B cell (primary cell): ENCODE measurements at regions not wholly inside any gene's neighbourhood (a gene's known extent, or its start where the extent isn't known, plus 50 kb on each side); places are given as distances from the start of the nearest gene placed in this dataset.

Experiments
- ATAC-seq: fragments of 200-7000 bp; cut with Tn5 transposase; one replicate; pipeline ENCODE4 v1.10.0; 2021; ENCODE audit warnings: low read depth, mild to moderate bottlenecking, moderate number of reproducible peaks, moderate library complexity
- CTCF ChIA-PET: fragments of 350-600 bp; sonication (Branson Sonifier 250); formaldehyde crosslinking; loops from one replicate; lab custom pipeline; 2021; ENCODE audit warnings: antibody characterized with exemption, inconsistent platforms; lab: Charles Lee
- POLR2A ChIA-PET: fragments of 350-600 bp; sonication (Branson Sonifier 250); formaldehyde crosslinking; loops from one replicate; lab custom pipeline; 2021; ENCODE audit warnings: antibody characterized with exemption; lab: Charles Lee
- DNase-seq: peaks from one replicate; pipeline ENCODE4 v3.0.0; 2013
- H2AFZ ChIP-seq: 2 replicates; pipeline ENCODE4 v1.6.1; 2012; ENCODE audit warnings: mild to moderate bottlenecking, low read depth, low read length; ENCODE audit not compliant: insufficient read depth, poor library complexity, severe bottlenecking
- H3K27ac ChIP-seq, 2 donors: 1 replicate in 1 of 2; 2 replicates in 1 of 2; pipeline ENCODE4 v1.5.1; 2012 to 2013; ENCODE audit warnings: low read length in 2 of 2, mild to moderate bottlenecking in 2 of 2, moderate library complexity in 1 of 2
- H3K27me3 ChIP-seq, 4 experiments: fragments of 200-600 bp in 1 of 4; sonication (generic) in 1 of 4; replicated peaks in 1 of 4; 1 replicate in 2 of 4; 2 replicates in 2 of 4; pipeline versions ENCODE4 v1.6.1 to v1.7.0; 2013 to 2016; ENCODE audit warnings: low read length in 3 of 4, mild to moderate bottlenecking in 2 of 4, mixed read lengths in 1 of 4, moderate library complexity in 1 of 4; ENCODE audit not compliant: insufficient read depth in 4 of 4, control insufficient read depth in 3 of 4; ENCODE audit errors: control extremely low read depth in 1 of 4
- H3K36me3 ChIP-seq, 2 experiments: replicated peaks in 1 of 2; 1 replicate in 1 of 2; 2 replicates in 1 of 2; pipeline versions ENCODE4 v1.6.1 to v1.7.1; 2013; ENCODE audit warnings: low read length in 1 of 2; ENCODE audit not compliant: insufficient read depth in 2 of 2, control insufficient read depth in 1 of 2; ENCODE audit errors: control extremely low read depth in 1 of 2, extremely low read depth in 1 of 2
- H3K4me1 ChIP-seq, 2 donors: fragments of 200-600 bp in 1 of 2; sonication (generic) in 1 of 2; 1 replicate in 1 of 2; 2 replicates in 1 of 2; pipeline versions ENCODE4 v1.5.1 to v1.6.1; 2013 to 2017; ENCODE audit warnings: low read length in 2 of 2; ENCODE audit not compliant: control insufficient read depth in 2 of 2, insufficient read depth in 2 of 2
- H3K4me2 ChIP-seq: replicated peaks from 2 replicates; pipeline ENCODE3; 2012; ENCODE audit warnings: mild to moderate bottlenecking, low read depth, low read length; ENCODE audit not compliant: poor library complexity, severe bottlenecking
- H3K4me3 ChIP-seq, 5 experiments: fragments of 200-600 bp in 1 of 5; sonication (generic) in 1 of 5; 1 replicate in 3 of 5; 2 replicates in 2 of 5; pipeline versions ENCODE4 v1.5.1 to v1.7.0; 2011 to 2016; ENCODE audit warnings: low read length in 4 of 5, mild to moderate bottlenecking in 4 of 5, low read depth in 2 of 5, control low read depth in 1 of 5, moderate library complexity in 1 of 5; ENCODE audit not compliant: insufficient read depth in 1 of 5; ENCODE audit errors: control extremely low read depth in 1 of 5, extremely low read depth in 1 of 5
- H3K79me2 ChIP-seq: fragments of 200-600 bp; sonication (generic); one replicate; pipeline ENCODE4 v1.6.0; 2016; ENCODE audit warnings: low read length; ENCODE audit not compliant: control insufficient read depth, insufficient read depth
- H3K9ac ChIP-seq: fragments of 200-600 bp; sonication (generic); 2 replicates; pipeline ENCODE4 v1.6.1; 2017; ENCODE audit warnings: mild to moderate bottlenecking, low read length, moderate library complexity
- H3K9me3 ChIP-seq, 3 donors: one replicate each; pipeline versions ENCODE4 v1.6.1 to v1.7.1; 2013; ENCODE audit warnings: low read length in 2 of 3; ENCODE audit not compliant: control insufficient read depth in 2 of 3, insufficient read depth in 1 of 3; ENCODE audit errors: control extremely low read depth in 1 of 3
- H4K20me1 ChIP-seq: 2 replicates; pipeline ENCODE4 v1.6.0; 2012; ENCODE audit warnings: mild to moderate bottlenecking, low read length; ENCODE audit not compliant: insufficient read depth, control insufficient read depth, poor library complexity, severe bottlenecking
- H3K27ac Mint-ChIP-seq: one replicate; pipeline ENCODE4 v1.8.0; 2021; ENCODE audit warnings: mixed read lengths
- H3K27me3 Mint-ChIP-seq: one replicate; pipeline ENCODE4 v1.8.0; 2021; ENCODE audit warnings: mixed read lengths
- H3K4me1 Mint-ChIP-seq: one replicate; pipeline ENCODE4 v1.8.0; 2021; ENCODE audit warnings: mixed read lengths
- H3K4me3 Mint-ChIP-seq: one replicate; pipeline ENCODE4 v1.8.0; 2021; ENCODE audit warnings: mixed read lengths
- H3K9me3 Mint-ChIP-seq: one replicate; pipeline ENCODE4 v1.8.0; 2022; ENCODE audit warnings: mixed read lengths; ENCODE audit not compliant: insufficient read depth
- EZH2 ChIP-seq: IDR thresholded peaks from 2 replicates; pipeline ENCODE4 v1.6.1; 2012; ENCODE audit warnings: borderline replicate concordance, low read depth, mild to moderate bottlenecking, moderate library complexity, low read length; ENCODE audit not compliant: insufficient read depth, poor library complexity, severe bottlenecking
- WGBS: methylation state at CpG from one replicate; pipeline ENCODE4 v1.1.5; 2013; ENCODE audit warnings: missing lambda C conversion rate; ENCODE audit not compliant: insufficient coverage; 5-methylcytosine and 5-hydroxymethylcytosine counted together
- intact Hi-C: fragments of 100-400 bp; cut with micrococcal nuclease; formaldehyde crosslinking; loops from one replicate; pipeline ENCODE4 v1.10.0; 2022
- TF ChIP-seq, protein P1 (sequence below): fragments of 200-600 bp; IDR thresholded peaks from one replicate; pipeline ENCODE4 v1.8.0; 2022; ENCODE audit warnings: antibody characterized with exemption, mild to moderate bottlenecking

DNA sequence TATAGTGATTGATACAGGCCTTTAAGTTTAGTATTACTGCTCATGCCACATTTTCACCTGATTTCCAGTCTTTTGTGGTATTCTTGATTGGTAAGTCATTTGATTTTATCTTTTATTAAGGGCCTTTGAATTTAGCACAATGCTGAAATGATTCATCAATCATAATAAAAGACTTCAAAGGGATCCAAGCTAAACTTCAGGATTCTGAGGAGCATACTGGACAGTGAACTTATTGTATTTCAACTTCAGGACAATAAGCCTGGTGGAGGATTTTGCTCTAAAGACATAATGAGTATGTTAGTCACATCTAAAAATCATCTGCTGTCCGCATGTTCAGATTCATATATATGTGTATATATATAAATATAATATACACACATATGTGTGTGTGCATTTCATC lies 233.3 kb downstream of the SETD4 start:
- no peak for DNase-seq
- no peaks in the 10 kb centered on the region for H4K20me1 ChIP-seq
- H3K27me3 Mint-ChIP-seq, result peaks cover 40% of the 10 kb centered on the region
- H3K9ac ChIP-seq, result no peak overlapping the region
- H3K27ac ChIP-seq, result no peak overlapping the region
- no peak overlapping the region for H2AFZ ChIP-seq
- H3K4me3 ChIP-seq, result no peak overlapping the region
- peaks cover 0 to 1% (median 0%) of the 10 kb centered on the region in 3 donors for H3K9me3 ChIP-seq
- no peak overlapping the region for H3K4me2 ChIP-seq
- intact Hi-C loops, result no loop called here
- ChIA-PET POLR2A (no interaction called here), CTCF (no interaction called here)
- H3K4me1 ChIP-seq, result no peaks in the 10 kb centered on the region
- no peaks in the 10 kb centered on the region for H3K79me2 ChIP-seq
- no CpG with 5 or more reads among the region's 1 CpG for WGBS
- peaks cover 0 to 5% (median 1%) of the 10 kb centered on the region in 4 experiments for H3K27me3 ChIP-seq
- H3K27ac Mint-ChIP-seq, result no peak overlapping the region
- H3K4me1 Mint-ChIP-seq, result no peaks in the 10 kb centered on the region
- ATAC-seq, result no peak
- no peaks in the 10 kb centered on the region for H3K36me3 ChIP-seq
- H3K4me3 Mint-ChIP-seq, result no peak overlapping the region
- no peak for TF ChIP-seq EZH2
- TF ChIP-seq, protein P1, sequence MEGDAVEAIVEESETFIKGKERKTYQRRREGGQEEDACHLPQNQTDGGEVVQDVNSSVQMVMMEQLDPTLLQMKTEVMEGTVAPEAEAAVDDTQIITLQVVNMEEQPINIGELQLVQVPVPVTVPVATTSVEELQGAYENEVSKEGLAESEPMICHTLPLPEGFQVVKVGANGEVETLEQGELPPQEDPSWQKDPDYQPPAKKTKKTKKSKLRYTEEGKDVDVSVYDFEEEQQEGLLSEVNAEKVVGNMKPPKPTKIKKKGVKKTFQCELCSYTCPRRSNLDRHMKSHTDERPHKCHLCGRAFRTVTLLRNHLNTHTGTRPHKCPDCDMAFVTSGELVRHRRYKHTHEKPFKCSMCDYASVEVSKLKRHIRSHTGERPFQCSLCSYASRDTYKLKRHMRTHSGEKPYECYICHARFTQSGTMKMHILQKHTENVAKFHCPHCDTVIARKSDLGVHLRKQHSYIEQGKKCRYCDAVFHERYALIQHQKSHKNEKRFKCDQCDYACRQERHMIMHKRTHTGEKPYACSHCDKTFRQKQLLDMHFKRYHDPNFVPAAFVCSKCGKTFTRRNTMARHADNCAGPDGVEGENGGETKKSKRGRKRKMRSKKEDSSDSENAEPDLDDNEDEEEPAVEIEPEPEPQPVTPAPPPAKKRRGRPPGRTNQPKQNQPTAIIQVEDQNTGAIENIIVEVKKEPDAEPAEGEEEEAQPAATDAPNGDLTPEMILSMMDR, result no peak
- peaks cover under 1% of the 10 kb centered on the region for H3K9me3 Mint-ChIP-seq

DNA sequence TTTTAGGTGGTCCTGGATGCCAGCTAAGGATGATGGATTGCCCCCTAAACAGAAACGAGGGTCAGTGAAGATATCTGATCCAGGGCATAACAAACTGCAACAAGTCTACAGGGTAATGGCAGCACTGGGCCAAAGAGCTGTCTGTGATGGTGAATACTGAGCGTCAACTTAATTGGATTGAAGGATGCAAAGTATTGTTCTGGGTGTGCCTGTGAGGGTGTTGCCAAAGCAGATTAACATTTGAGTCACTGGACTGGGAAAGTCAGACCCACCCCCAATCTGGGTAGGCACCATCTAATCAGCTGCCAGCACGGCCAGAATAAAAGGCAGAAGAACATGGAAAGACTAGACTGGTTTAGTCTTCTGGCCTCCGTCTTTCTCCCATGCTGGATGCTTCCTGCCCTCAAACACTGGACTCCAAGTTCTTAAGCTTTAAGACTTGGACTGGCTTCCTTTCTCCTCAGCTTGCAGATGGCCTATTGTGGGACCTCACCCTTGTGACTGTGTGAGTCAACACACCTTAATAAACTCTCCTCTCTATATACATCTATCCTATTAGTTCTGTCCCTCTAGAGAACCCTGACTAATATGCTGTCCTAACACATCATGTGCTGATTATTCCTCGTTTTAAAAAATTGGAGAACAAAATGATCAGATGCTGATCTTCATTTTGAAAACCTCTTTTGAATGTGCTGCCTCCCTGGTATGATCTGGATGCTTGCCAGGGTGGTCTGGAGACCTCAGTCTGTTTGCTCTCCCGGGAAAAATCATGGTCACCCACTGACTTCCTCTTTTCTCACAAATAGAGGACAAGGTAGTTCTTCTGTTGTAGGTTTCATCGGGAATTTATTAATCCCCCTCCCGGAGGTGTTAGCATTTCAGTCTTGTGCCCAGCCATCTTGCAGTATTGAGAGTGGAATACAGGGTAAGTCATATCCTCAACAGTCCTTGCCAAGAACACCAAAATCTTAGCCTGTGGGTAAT lies 234.7 kb downstream of the SETD4 start:
- TF ChIP-seq, protein P1, result no peak
- no peak overlapping the region for H3K4me3 ChIP-seq
- H3K36me3 ChIP-seq, result no peaks in the 10 kb centered on the region
- 80% methylated on average over 4 of the region's 8 CpGs for WGBS
- H3K27me3 ChIP-seq, result peaks cover 0 to 5% (median 1%) of the 10 kb centered on the region in 4 experiments
- H3K27ac ChIP-seq, result no peak overlapping the region
- no peak overlapping the region for H3K9ac ChIP-seq
- no peaks in the 10 kb centered on the region for H3K4me1 ChIP-seq
- H2AFZ ChIP-seq, result no peak overlapping the region
- ATAC-seq (no peak), DNase-seq (no peak)
- Mint-ChIP-seq H3K9me3 (peaks cover 2% of the 10 kb centered on the region), H3K4me3 (no peak overlapping the region), H3K27me3 (peaks cover 39% of the 10 kb centered on the region), H3K4me1 (no peaks in the 10 kb centered on the region), H3K27ac (no peak overlapping the region)
- CTCF ChIA-PET, result no interaction called here
- no peaks in the 10 kb centered on the region for H4K20me1 ChIP-seq
- no peak overlapping the region for H3K4me2 ChIP-seq
- POLR2A ChIA-PET, result no interaction called here
- H3K9me3 ChIP-seq, result peaks cover 0 to 3% (median 1%) of the 10 kb centered on the region in 3 donors
- no peaks in the 10 kb centered on the region for H3K79me2 ChIP-seq
- intact Hi-C loops, result no loop called here
